Right renal pelvis (tissue), 4 donors: ENCODE measurements at regions not wholly inside any gene's neighbourhood (a gene's known extent, or its start where the extent isn't known, plus 50 kb on each side); places are given as distances from the start of the nearest gene placed in this dataset.
"Not testable (repeated sequence)": the region's sequence is repeated elsewhere in the genome, so short reads cannot be mapped to it uniquely, and the experiment has no call there.

Experiments
- DNase-seq, 4 donors: peaks; one replicate each; pipeline ENCODE4 v3.0.0-alpha.2; 2013; ENCODE audit warnings: low read depth in 4 of 4, low spot score in 3 of 4, missing footprints in 1 of 4

DNA sequence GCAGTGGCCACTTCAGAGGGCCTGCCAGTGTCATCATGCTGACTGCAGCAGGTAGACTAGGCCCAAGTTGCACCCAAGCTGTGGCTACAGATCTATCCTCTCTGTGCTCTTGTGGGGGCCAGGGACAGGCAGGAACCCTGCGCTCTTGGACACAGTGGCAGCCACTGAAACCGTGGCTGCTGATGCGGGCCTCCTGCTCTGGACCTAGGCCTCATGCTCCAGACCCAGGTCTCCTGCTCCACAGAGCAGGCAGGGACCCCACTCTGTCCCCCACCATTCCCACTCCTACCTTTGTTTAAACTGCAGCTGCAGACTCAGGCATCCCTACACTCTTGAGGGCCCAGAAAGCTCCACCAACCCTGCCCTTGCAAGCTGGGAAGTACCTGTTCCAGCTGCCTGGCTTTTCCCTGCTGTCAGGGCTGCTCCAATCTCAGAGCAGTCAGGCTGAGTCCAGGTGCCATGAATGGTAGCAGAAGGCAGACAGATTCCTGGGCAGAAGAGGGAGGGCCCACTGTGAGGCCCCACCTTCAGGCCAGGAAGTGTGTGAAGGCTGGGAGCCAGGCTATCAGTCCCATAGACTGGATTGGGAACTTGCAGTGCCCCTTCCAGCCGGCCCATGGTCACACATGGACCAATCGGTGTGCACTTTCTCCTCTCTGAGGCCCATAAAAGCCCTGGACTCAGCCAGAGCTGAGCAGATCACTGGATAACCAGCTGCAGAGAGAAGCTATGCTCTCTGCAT lies 634.0 kb upstream of the SEMA3D start:
- no peak for DNase-seq

DNA sequence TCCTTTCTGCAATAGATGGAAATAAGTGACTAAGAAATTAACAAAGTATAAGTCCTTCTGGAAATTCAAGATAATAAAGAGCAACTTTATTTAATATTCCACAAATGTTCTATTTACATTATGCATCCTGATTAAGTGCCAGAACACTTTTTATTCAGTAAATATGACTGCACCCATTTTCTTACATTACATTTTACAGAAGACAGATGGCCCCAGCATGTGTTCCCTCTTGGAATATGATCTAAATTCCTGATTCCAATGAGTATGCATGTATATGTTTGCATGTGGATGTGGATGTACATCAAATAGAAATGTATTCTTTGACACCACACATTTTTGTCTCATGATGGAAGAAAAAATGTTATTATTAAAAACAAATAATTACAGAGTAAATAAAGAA lies 628.7 kb upstream of the SEMA3D start:
- DNase-seq: no peak

DNA sequence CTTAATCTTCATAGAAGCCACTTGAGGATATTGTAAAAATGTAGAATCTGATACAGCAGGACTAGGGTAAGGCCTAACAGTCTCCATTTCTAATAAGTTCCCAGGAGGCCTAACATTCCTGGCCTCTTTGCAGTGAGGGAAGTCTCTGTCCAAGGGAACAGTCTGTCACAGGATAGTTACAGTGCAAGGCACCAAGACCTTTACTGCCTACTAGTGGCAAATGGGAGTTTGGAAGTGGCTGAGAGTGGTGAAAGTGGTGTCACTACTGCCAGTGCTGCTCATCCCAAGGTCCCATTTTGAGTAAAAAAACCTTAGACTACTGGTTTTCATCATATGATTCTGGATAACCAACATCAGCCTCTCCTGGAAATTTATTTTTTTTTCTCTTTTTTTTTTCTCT lies 619.5 kb upstream of the SEMA3D start:
- DNase-seq: no peak

DNA sequence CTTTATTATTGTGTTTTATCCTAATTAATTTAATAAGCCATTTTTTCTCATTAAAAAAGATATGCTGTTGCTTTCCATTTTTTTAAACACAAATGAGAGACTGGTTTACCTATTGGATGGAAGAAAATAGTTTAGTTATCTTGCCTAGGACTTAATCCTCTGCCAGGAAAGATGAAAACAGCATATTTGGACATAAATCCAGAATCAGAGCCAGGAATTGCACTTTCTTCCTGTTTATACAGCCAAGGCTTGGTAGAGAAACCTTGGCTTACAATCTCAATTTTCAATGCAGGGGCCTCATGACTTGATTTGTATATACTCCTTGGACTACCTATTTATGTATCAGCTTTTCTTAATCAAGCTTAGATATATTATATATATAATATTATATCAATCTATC lies 618.8 kb upstream of the SEMA3D start:
- DNase-seq: no peak

DNA sequence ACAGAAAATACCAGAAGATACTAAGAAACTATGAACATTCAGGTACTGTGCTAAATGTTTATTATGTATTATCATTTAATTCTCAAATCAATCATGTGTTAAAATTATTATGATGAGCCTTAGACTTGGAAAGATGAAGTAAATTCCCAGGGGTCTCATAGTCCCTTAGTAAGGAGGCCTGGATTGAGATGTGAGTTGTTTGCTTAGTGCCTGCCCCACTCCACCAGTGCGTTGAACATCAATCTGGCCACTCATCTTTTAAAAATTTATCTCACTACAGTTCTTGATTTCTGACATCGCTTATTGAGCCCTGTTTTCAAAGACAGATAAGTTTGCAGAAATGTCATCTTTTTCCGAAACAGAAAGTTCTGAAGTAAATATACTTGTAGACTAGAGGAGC lies 618.4 kb upstream of the SEMA3D start:
- no peak for DNase-seq

DNA sequence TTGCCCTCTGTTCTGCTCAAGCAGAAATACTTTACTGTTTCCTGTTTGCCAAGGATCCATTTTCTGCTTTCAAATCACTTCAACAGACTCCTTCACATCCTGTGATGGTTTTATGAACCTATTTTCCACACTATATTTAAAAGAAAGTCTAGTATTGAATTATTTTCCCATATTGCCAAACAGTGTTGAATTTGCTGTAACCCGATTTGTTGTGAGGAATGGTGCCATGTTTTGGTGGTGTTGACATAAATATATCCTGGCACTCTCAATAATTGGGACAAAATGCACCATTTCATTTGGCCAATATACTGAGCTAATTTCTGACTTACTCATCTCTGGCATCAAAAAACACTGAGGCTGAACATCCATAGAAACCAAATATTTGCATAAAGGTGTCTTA lies 615.4 kb upstream of the SEMA3D start:
- DNase-seq: no peak

DNA sequence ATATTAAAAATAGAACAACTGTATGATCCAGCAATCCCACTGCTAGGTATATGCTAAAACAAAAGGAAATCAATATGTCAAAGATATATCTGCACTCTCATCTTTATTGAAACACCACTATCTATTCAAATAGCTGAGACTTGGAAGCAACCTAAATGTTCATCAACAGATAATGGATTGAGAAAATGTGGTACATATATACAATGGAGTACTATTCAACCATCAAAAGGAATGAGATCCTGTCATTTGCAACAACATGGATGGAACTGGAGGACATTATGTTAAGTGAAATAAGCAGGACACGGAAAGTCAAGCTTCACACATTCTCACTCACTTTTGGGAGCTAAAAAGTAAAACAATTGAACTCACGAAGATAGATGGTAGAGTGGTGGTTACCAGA lies 610.1 kb upstream of the SEMA3D start:
- DNase-seq: no peak

DNA sequence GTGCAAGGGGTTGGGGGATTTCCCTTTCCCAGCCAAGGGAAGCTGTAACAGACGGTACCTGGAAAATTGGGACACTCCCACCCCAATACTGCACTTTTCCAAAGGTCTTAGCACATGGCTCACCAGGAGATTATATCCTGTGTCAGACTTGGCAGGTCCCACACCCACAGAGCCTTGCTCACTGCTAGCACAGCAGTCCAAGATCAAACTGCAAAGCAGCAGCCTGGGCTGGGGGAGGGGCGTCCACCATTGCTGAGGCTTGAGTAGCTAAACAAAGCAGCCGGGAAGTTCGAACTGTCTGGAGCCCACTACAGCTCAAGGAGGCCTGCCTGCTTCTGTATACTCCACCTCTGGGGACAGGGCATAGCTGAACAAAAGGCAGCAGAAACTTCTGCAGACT lies 604.2 kb upstream of the SEMA3D start:
- DNase-seq: not testable (repeated sequence)

DNA sequence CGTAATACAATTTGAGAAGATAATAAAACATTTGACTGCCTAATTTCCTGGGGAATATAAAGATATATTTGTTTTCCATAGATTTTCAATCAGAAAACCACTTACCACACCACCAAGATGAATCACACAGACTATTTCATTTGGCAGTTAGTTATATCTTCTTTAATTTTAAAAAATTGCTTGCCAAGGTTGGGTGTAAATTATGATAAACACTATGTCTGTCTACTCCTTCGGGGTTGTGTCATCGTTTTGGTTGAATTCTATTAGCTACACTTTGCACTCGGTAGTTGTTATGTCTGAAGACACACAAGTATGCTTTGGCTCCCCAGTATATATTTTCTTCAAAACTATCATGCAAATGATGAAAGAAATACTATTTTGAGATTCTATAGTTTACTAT lies 594.8 kb upstream of the SEMA3D start:
- DNase-seq: no peak

DNA sequence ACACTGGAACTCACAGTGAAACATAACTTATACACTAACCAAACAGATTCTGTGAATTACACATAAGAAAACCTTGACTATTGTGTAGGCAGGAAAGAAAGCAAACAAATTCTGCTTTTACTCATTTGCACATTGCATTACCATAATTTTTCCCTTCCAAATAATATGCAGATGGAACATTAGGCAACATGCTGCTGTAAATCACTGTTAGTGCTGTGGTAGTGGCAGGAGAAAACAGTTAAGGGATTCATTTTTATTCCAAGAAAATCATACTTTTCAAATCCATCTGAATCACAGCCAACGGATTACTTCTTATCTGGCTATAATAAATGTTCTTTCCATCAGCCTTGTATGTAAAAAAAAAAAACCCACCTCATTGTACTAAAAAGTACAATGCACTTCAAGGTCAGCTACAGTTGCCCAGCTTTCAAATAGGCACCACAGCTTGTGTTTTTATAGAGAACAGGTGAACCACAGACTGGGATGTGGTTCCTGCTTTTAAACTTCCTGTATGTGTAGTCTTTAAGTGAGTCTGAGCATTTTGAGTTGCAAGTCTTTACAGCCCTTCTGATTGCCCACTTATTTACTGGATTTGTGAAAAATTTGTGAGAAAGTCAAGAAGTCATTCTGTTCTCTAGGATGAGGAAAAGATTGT lies 590.0 kb upstream of the SEMA3D start:
- no peak for DNase-seq

DNA sequence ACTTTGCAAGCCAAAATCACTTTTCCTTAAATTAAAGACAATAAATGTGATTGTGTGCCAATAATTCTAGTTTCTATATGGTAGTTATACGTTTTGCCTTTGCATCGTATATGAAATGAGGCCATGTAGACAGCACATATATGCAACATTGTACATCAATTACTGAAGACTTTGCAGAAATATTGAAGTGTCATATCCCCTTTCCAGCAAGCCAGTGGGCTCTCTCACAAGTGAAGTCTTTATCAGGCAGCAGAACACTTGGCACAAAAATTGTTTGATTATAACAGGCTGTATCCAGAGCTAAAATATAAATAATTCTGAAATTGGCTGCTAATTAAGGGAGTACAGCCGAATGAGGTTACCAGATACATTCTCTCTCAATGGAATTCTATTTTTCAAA lies 588.6 kb upstream of the SEMA3D start:
- no peak for DNase-seq

DNA sequence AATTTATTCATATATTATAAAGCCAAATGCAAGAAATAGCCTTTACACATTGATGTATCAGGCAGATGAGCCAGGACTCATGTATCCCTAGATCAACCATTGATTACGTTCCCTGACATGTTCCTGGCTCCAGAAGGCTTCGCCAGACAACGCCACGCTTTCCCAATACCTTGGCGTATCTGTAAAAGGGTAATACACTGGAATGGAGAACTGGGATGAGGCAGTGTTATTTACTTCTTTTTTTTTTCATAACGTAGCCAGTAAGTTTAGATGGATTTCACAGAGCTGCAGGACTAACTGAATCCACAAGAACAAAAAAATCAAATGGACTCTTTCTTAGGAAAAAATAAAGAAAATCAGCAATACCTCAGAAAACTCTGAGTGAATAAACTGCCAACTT lies 588.1 kb upstream of the SEMA3D start:
- DNase-seq: no peak

DNA sequence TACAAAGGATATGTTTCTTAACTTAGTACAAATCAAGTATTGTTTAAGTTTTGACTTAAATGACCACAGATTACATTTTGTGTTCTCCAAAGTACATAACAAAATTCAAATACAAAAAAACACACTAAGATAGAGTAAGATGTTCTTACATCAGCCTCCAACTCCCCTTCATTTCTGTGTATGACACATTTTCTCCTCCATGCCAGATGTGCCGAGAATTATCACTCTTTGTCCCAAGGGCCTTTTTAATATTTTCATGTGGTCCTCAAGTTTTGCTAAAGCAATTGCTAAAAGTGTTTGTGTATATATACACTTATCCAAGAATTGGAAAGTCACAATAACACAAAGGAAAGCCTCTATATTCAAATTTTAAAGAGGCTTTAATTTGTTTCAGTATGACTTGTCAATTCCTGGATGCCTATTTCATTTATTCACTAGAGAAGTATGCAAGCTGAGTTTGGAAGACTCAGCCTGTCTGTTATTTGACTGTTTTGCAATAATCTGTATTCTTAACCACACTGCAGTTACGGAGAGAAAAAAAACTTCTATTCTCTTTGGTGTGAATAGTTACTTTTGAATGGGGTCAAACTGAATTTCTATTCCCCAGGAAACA lies 586.4 kb upstream of the SEMA3D start:
- DNase-seq: no peak

DNA sequence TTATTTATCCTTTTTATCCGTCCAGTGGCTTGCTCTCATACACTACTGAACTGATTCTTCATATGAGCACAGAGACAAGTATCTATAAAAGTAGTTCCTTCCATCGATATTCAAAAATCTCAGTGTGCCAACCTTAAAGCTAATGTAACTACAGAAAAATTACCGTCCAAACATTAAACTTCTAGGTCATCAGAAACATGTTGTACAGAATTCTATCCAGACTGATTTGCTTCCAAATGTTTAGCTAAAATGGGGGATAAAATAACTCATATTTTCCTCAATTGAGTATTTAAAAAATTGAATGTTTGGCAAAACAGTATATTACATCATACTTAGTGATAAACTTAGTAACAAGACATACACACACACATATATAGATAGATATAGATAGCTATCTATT lies 584.7 kb upstream of the SEMA3D start:
- DNase-seq: no peak

DNA sequence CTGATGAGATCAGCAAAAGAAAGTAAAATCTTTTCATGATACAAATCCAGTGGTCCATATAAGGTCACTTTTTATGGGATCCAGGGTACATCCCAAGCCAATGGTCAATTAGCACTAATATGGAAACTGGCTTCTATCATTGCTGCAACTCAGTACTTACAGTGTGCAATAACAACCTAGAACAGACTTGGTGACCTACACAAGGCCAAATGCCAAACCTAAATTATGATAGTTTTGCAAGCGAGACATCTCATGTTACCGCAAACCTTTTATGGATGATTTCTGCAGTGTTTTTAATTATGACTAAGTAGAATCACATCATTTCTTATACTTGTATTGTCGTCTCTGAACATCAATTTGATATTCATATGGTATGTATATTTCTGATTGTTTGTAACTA lies 583.5 kb upstream of the SEMA3D start:
- no peak for DNase-seq

DNA sequence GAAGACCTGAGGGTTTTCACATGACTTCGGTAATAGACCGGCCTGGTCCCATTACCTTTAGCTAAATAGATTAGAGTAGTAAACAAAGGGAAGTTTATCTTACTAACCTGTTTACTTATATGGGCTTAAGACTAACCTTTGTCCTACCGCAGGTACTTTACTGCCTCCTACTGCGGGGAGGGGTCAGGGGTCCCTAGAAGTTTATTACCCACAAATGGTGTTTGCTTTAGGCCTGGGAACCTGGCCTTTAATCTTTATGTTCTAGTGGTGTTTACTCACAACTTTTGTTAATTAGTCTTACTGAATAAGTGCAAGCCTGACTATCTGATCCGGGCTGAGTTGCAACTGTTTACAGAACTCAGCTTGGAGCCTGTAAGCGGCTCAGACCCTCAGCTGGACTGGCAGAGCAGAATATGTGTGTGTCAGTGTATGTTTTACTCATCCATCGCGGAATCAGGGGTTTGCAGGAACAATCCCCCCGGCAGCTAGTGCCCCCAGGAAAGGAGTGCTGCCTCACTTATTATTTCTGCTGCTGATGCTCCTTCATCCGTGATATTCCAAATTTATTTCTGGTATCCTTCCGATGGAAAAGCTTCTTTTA lies 578.9 kb upstream of the SEMA3D start:
- DNase-seq: no peak

DNA sequence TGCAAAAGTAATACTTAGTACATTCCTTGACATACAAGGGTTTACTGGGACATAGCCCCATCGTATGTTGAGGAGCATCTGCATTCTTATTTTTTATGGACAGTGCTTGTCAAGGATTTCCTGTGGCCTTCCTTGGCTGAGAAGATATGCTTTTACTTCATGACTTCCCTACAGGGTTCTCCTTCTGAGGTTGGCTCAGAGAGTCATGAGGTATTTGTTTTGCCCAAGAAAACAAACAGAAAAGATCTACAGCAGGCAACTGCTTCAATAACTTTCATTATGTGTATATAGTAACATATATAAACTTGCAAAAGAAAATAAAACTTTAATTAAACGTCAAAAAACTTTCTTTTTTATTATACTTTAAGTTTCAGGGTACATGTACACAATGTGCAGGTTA lies 577.2 kb upstream of the SEMA3D start:
- DNase-seq: no peak

DNA sequence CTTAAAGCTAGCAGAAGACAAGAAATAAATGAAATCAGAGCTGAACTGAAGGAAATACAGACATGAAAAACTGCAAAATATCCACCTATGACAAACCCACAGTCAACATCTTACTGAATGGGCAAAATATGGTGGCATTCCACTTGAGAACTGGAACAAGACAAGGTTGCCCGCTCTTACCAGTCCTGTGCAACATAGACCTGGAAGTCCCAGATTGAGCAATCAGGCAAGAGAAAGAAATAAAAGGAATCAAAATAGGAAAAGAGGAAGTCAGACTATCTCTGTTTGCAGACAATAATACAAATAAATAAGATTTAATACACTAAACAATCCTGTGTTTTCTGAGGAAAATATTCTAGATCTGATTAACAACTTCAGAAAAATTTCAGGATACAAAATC lies 570.5 kb upstream of the SEMA3D start:
- DNase-seq: no peak

DNA sequence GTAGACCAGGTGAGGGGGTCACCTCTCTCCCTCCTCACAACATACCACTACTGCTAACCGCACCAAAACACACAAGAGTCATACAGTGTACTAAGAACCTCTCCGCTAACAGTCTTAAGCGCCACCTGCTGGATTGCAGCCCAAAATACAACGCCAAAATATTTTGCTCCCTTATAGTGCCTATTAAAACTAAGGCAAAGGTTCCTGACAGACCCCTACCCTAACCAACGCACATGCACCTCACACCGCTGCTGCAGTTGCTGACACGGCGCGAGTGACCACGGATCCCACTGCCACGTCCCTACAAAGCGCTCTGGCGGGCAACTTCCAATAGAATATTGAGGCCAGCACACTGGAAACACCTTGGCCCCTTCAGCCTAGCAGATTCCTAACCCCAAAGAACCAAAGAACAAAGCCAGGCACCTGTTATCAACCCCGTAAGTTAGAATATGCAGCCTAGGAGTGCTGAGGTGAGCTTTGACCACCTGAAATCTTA lies 563.6 kb upstream of the SEMA3D start:
- peak in 1 of 4 donors; percentile 16 for DNase-seq

DNA sequence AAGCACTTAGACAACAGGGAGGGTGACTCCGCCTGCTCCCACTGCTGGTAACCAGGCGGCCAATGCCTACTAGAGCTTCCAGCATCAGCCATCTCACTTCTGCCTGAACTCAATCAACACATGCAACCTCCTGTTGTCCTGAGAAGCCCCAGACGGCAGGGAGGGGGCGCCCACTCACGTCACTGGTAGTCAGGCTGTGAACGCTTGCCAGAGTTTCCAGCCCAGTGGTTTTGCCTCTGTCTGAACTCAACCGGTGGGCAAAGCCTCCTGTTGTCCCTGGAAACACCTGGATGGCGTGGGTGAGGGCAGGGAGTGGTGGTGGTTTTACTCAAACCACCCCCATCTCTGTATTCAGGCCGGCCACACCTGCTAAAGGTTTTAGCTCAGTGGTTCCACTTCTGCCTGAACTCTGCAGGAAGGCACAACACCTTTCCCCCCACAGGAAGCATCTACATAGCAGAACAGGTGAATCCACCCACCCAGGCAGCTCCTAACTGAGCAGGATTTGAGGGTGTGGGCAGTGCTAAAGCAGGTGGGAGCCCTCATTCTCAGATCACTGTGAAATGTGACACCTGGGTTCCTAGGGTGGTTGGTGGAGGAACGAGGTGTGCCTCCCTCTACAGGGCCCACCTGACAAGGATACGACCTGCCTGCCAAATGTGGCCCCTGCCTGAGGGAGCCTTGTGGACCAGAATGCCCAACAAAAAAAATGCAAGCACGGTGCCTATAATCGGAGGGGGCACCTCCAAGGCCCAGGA lies 563.0 kb upstream of the SEMA3D start:
- no peak for DNase-seq

DNA sequence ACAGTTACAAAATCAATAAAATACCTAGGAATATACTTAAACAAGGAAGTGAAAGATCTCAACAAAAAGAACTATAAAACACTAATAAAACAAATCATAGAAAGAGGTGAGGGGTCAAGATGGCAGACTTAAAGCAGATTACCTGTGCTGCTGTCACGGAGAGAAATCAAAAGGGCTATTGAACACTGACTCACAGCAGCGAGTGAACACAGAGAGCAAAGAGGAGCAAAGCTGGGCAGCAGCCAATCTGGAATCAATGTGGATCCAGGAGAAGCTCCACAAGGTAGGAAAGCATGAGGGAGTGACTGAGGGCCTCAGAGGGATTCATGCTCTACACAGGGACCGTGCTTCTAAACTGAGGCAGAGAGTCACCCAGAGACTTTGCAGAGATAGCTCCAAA lies 562.0 kb upstream of the SEMA3D start:
- DNase-seq: no peak
